Brain microvascular endothelial cell (primary cell): ENCODE measurements at regions not wholly inside any gene's neighbourhood (a gene's known extent, or its start where the extent isn't known, plus 50 kb on each side); places are given as distances from the start of the nearest gene placed in this dataset.
"Not testable (repeated sequence)": the region's sequence is repeated elsewhere in the genome, so short reads cannot be mapped to it uniquely, and the experiment has no call there.

Experiments
- DNase-seq: peaks from one replicate; pipeline ENCODE4 v3.0.0-alpha.2; 2020
- H3K27ac ChIP-seq: fragments of 250-450 bp; sonication (Bioruptor Pico); 2 replicates; pipeline ENCODE4 v1.5.1; 2020; ENCODE audit warnings: mild to moderate bottlenecking, moderate library complexity
- H3K27me3 ChIP-seq: fragments of 250-450 bp; sonication (Bioruptor Pico); replicated peaks from 2 replicates; pipeline ENCODE4 v1.5.1; 2020; ENCODE audit warnings: mild to moderate bottlenecking
- H3K36me3 ChIP-seq: fragments of 250-450 bp; sonication (Bioruptor Pico); replicated peaks from 2 replicates; pipeline ENCODE4 v1.5.1; 2020; ENCODE audit warnings: mild to moderate bottlenecking
- H3K4me3 ChIP-seq: 2 replicates; pipeline ENCODE4 v1.5.1; 2011; ENCODE audit warnings: low read depth, mild to moderate bottlenecking, control low read depth, low read length, moderate library complexity
- CTCF ChIP-seq: IDR thresholded peaks from 2 replicates; pipeline ENCODE4 v1.5.1; 2011; ENCODE audit warnings: low read depth, mild to moderate bottlenecking, moderate library complexity, low read length, control low read depth, inconsistent platforms; ENCODE audit errors: missing control alignments
- in situ Hi-C: cut with HindIII; loops from 2 replicates; pipeline ENCODE4 v1.10.0; 2017; ENCODE audit warnings: low sequenced_read_pairs, low pct_ligation_motif_present

GRCh38 chr3:171526146-171526545 is 65.9 kb upstream of the TNIK start:
- peak; percentile 32 for DNase-seq
- Histone ChIP-seq H3K36me3 (no peaks in the 10 kb centered on the region), H3K27ac (peak overlapping the region; percentile 77)

GRCh38 chr3:171525437-171525836 is 65.2 kb upstream of the TNIK start:
- H3K36me3 ChIP-seq, result no peaks in the 10 kb centered on the region
- peak overlapping the region; percentile 77 for H3K27ac ChIP-seq
- H3K27me3 ChIP-seq, result no peaks in the 10 kb centered on the region
- no peak for DNase-seq
- no peak overlapping the region for H3K4me3 ChIP-seq
- no peak for TF ChIP-seq CTCF
- in situ Hi-C loops, result no loop called here

More at GRCh38 chr3:171526146-171526545, 65.9 kb upstream of the TNIK start:
- no peaks in the 10 kb centered on the region for H3K27me3 ChIP-seq
- H3K4me3 ChIP-seq, result no peak overlapping the region
- in situ Hi-C loops, result no loop called here
- TF ChIP-seq CTCF, result no peak

DNA sequence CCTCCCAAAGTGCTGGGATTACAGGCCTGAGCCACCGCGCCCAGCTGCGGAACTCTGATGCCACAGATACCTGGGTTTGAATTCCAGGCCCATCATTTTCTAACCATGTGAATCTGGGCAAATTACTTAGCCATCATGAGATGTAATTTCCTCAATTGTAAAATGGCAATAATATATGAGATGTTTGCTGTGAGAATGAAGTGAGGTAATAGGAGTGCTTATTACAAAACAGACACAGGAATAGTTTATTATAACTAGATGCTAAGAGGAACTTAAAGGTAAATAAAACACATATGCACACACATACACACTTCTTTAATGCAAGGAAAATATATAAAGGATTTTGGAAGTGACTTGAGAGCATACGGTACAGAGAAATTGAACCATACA is 64.7 kb upstream of the TNIK start:
- no peak for DNase-seq
- Histone ChIP-seq H3K27ac (peak overlapping the region; percentile 64), H3K36me3 (no peaks in the 10 kb centered on the region), H3K4me3 (no peak overlapping the region), H3K27me3 (no peaks in the 10 kb centered on the region)
- in situ Hi-C loops, result no loop called here
- TF ChIP-seq CTCF, result no peak

DNA sequence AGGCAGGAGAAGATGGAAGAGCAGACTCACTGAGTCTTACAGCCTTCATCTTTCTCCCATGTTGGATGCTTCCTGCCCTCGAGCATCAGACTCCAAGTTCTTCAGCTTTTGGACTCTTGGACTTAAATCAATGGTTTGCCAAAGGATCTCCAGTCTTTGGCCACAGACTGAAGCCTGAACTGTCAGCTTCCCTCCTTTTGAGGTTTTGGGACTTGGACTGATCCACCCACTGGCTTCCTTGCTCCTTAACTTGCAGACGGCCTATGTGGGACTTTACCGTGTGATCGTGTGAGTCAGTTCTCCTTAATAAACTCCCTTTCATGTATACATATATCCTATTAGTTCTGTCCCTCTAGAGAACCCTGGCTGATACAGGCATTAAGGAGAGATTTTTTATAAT is 62.4 kb upstream of the TNIK start:
- in situ Hi-C loops, result no loop called here
- TF ChIP-seq CTCF, result no peak
- Histone ChIP-seq H3K4me3 (no peak overlapping the region), H3K27ac (no peak overlapping the region), H3K27me3 (no peaks in the 10 kb centered on the region), H3K36me3 (no peaks in the 10 kb centered on the region)
- DNase-seq, result no peak

- H3K27me3 ChIP-seq, DNase-seq, H3K27ac ChIP-seq, in situ Hi-C loops, H3K4me3 ChIP-seq, H3K36me3 ChIP-seq: not testable (repeated sequence)
These were observed 59.2 kb upstream of the TNIK start for GRCh38 chr3:171519423-171519822.

- no peak for DNase-seq
- no peaks in the 10 kb centered on the region for H3K36me3 ChIP-seq
- H3K27me3 ChIP-seq, result no peaks in the 10 kb centered on the region
- H3K4me3 ChIP-seq, result no peak overlapping the region
- in situ Hi-C loops, result no loop called here
- no peak overlapping the region for H3K27ac ChIP-seq
- no peak for TF ChIP-seq CTCF
These were observed 56.6 kb upstream of the TNIK start for GRCh38 chr3:171516765-171517164.
